ENCODE measurements at regions not wholly inside any gene's neighbourhood (a gene's known extent, or its start where the extent isn't known, plus 50 kb on each side); places are given as distances from the start of the nearest gene placed in this dataset.

DNA sequence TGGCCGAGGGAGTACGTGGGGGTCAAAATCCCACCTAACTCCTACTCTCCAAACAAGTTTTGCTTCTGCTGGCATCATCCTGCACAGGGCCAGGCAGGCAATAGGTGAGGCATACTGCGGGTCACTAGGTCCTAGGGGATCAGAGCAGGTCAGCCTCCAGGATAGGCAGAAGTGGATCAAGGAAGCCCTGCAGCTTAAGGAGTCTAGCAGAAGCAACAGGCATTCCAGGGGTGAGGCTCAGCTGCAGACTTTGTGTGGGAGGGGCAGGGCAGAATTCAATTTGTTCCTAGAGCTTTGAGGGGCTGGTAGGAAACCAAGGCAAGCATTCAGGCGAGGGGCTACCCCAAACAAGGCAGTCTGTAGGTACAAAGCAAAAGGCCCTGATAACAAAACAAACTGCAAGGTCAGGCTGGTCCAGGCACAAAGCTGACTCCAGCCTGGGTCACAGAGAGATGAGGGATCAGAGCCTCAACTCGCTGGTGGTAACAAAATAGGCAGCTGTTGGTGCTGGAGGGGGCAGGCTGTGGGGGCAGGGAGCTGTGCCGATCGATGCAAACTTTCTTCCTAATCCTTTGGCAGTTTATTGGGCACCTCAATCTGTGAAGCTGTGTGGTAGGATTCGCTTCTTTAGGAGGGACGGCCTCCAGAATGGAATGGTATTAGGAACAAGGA lies 80.2 kb upstream of the CALM2 start:
- H3K4me3 ChIP-seq (ENCODE audit: low read depth, low read length) = no peak overlapping the region
- no peak for DNase-seq (ENCODE audit: low read depth)
- TF ChIP-seq, protein P1, sequence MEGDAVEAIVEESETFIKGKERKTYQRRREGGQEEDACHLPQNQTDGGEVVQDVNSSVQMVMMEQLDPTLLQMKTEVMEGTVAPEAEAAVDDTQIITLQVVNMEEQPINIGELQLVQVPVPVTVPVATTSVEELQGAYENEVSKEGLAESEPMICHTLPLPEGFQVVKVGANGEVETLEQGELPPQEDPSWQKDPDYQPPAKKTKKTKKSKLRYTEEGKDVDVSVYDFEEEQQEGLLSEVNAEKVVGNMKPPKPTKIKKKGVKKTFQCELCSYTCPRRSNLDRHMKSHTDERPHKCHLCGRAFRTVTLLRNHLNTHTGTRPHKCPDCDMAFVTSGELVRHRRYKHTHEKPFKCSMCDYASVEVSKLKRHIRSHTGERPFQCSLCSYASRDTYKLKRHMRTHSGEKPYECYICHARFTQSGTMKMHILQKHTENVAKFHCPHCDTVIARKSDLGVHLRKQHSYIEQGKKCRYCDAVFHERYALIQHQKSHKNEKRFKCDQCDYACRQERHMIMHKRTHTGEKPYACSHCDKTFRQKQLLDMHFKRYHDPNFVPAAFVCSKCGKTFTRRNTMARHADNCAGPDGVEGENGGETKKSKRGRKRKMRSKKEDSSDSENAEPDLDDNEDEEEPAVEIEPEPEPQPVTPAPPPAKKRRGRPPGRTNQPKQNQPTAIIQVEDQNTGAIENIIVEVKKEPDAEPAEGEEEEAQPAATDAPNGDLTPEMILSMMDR (IDR thresholded peaks at IDR 0.05; ENCODE audit: control insufficient read depth, extremely low read depth, insufficient read depth) = no peak

DNA sequence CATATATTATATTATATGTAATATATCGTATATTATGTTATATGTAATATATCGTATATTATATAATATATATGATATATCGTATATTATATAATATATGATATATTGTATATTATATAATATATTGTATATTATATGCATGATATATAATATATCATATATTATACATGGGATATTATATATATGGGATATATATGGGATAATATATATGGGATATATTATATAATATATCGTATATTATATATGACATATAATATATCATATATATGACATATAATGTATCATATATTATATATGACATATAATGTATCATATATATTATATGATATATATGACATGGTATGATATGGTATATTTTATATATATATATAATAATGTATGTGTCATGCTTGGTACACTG lies 79.5 kb upstream of the CALM2 start:
- TF ChIP-seq, protein P1 (IDR thresholded peaks at IDR 0.05; ENCODE audit: control insufficient read depth, extremely low read depth, insufficient read depth) = no peak
- no peak overlapping the region for H3K4me3 ChIP-seq (ENCODE audit: low read depth, low read length)
- DNase-seq (ENCODE audit: low read depth) = no peak

DNA sequence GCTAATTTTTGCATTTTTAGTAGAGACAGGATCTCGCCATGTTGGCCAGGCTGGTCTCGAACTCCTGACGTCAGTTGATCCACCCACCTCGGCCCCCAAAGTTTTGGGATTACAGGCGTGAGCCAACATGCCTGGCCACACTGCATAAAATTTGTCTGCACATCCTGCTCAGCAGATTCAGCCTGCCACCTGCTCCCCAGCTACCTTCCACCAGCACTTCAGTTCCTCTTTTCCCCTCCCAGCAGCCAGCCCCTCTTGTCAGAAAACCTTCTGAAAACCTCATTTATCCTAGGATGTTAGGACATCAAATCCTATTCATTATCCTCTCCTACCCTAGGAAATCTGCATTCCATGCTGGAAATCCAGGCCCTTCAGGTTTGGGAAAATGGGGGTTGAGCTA lies 78.2 kb upstream of the CALM2 start:
- TF ChIP-seq, protein P1 (IDR thresholded peaks at IDR 0.05; ENCODE audit: control insufficient read depth, extremely low read depth, insufficient read depth) = no peak
- DNase-seq (ENCODE audit: low read depth) = no peak
- no peak overlapping the region for H3K4me3 ChIP-seq (ENCODE audit: low read depth, low read length)

DNA sequence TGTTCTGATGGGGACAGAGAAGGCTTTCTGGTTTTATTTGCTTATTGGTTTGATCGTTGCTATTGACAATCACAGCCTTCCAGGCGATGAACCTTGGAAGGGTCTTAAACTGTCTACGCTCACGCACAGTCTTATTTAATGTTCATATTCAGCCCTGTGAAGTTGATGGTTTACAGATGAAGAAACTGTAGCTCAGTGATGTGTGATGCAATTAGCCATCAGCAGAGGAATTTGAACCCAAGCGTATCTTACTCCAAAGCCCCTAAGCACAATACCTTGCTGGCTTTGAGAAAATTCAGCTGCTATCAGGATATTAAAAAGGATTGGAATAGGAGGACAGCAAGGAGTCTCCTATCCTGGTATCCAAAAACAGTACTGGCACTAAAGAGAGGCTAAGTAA lies 77.1 kb upstream of the CALM2 start:
- H3K4me3 ChIP-seq (ENCODE audit: low read depth, low read length) = no peak overlapping the region
- DNase-seq (ENCODE audit: low read depth) = no peak
- TF ChIP-seq, protein P1 (IDR thresholded peaks at IDR 0.05; ENCODE audit: control insufficient read depth, extremely low read depth, insufficient read depth) = no peak

DNA sequence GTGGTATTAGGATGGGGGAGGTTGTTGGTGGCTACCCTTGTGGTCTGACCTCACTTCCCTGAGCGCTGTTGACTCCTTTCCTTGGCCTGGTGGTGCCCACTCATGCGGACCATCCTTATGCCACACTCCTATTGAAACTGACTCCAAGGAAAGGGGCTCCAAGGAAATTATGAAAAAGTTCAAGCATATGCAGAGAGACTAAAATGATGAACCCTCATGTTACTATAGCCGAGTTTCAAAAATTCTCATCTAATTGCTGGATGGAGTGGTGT lies 75.0 kb upstream of the CALM2 start:
- no peak overlapping the region for H3K4me3 ChIP-seq (ENCODE audit: low read depth, low read length)
- no peak for DNase-seq (ENCODE audit: low read depth)

DNA sequence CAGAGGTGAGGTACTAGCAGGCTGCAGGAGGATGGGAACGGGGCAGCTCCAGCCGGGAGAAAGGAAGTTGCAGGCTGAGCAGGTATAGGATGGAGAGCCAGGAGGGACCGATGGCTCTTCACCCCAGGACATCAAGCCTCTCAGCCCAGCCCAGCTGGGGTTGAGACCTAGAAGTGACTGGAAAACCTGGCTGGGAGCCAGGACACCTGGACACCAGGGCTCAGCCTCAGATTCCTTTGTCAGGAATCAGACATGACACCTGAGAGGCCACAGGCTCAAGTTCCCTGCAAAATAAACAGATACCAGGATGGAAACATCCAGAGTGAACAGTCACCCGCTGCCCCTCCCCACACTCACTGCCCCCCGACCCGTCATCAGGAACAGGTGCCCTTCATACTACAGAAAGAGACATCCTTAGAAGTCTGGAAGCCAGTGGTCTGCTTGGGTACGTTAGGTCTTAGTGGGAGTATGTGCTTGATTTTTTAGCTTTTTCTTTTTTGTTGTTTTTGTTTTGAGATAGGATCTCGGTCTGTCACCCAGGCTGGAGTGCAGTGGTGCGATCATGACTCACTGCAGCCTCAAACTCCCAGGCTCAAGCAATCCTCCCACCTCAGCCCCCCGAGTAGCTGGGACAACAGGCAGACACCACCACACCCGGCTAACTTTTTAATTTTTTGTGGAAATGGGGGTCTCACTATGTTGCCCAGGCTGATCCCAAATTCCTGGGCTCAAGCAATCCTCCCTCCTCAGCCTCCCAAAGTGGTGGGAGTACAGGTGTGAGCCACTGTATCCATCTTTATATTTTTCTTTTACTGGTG lies 74.5 kb upstream of the CALM2 start:
- peak; percentile 7 for DNase-seq (ENCODE audit: low read depth)
- H3K4me3 ChIP-seq (ENCODE audit: low read depth, low read length) = no peak overlapping the region
- TF ChIP-seq, protein P1 (IDR thresholded peaks at IDR 0.05; ENCODE audit: control insufficient read depth, extremely low read depth, insufficient read depth) = no peak

More for the DNA sequence above, 75.0 kb upstream of the CALM2 start:
- TF ChIP-seq, protein P1 (IDR thresholded peaks at IDR 0.05; ENCODE audit: control insufficient read depth, extremely low read depth, insufficient read depth) = no peak

Data from LNCaP clone FGC (cell line).